PFSK-1 (cell line): ENCODE measurements at regions not wholly inside any gene's neighbourhood (a gene's known extent, or its start where the extent isn't known, plus 50 kb on each side); places are given as distances from the start of the nearest gene placed in this dataset.

Experiments
- FOXP2 ChIP-seq: optimal IDR thresholded peaks from 2 replicates; pipeline ENCODE3; 2011; ENCODE audit warnings: borderline replicate concordance, control low read depth, inconsistent platforms; ENCODE audit not compliant: insufficient read depth; ENCODE audit errors: extremely low read length, extremely low read depth
- POLR2AphosphoS5 ChIP-seq: IDR thresholded peaks from 2 replicates; pipeline ENCODE4 v1.6.1; 2012; ENCODE audit warnings: low read depth, mild to moderate bottlenecking, control low read depth, low read length, moderate library complexity
- SIN3A ChIP-seq: IDR thresholded peaks from 2 replicates; pipeline ENCODE4 v1.6.1; 2012; ENCODE audit warnings: mild to moderate bottlenecking, low read length, moderate library complexity, borderline replicate concordance; ENCODE audit not compliant: insufficient read depth
- TAF1 ChIP-seq: IDR thresholded peaks from 2 replicates; pipeline ENCODE4 v1.6.1; 2012; ENCODE audit warnings: low read length, control low read depth, borderline replicate concordance; ENCODE audit not compliant: insufficient read depth
- TF ChIP-seq, protein P1 (sequence below), 2 experiments: IDR thresholded peaks; 2 replicates each; pipeline versions ENCODE4 v1.6.1 to v1.8.0; 2011 to 2012; ENCODE audit warnings: low read depth in 2 of 2, low read length in 2 of 2, control low read depth in 1 of 2, inconsistent platforms in 1 of 2, mild to moderate bottlenecking in 1 of 2, moderate library complexity in 1 of 2; ENCODE audit not compliant: insufficient read depth in 1 of 2

DNA sequence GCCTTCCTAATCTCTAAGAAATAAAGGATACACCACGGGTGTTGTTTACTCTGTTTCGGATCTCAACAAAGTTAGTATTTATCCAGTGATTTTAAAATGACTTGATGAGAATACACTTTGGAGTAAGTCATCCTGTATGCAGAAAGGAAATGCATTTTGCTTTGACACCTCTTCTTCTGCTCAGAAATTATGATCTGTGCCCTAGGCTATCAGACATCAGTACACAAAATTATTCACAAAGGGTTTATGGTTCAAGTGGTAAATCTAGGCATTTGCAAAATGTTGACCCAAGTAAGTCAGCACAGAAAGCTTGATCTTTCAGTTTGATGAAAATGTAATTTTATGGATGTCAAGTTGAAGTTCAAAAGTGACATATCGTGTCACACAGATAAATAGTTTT lies 248.5 kb downstream of the ATP23 start:
- no peak for TF ChIP-seq POLR2AphosphoS5
- TF ChIP-seq FOXP2, result no peak
- no peak for TF ChIP-seq TAF1
- TF ChIP-seq SIN3A, result no peak
- TF ChIP-seq, protein P1, sequence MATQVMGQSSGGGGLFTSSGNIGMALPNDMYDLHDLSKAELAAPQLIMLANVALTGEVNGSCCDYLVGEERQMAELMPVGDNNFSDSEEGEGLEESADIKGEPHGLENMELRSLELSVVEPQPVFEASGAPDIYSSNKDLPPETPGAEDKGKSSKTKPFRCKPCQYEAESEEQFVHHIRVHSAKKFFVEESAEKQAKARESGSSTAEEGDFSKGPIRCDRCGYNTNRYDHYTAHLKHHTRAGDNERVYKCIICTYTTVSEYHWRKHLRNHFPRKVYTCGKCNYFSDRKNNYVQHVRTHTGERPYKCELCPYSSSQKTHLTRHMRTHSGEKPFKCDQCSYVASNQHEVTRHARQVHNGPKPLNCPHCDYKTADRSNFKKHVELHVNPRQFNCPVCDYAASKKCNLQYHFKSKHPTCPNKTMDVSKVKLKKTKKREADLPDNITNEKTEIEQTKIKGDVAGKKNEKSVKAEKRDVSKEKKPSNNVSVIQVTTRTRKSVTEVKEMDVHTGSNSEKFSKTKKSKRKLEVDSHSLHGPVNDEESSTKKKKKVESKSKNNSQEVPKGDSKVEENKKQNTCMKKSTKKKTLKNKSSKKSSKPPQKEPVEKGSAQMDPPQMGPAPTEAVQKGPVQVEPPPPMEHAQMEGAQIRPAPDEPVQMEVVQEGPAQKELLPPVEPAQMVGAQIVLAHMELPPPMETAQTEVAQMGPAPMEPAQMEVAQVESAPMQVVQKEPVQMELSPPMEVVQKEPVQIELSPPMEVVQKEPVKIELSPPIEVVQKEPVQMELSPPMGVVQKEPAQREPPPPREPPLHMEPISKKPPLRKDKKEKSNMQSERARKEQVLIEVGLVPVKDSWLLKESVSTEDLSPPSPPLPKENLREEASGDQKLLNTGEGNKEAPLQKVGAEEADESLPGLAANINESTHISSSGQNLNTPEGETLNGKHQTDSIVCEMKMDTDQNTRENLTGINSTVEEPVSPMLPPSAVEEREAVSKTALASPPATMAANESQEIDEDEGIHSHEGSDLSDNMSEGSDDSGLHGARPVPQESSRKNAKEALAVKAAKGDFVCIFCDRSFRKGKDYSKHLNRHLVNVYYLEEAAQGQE (IDR thresholded peaks at IDR 0.05; ENCODE audit: insufficient read depth in 1 of 2, low read depth in 2 of 2, low read length in 2 of 2), result no peak

DNA sequence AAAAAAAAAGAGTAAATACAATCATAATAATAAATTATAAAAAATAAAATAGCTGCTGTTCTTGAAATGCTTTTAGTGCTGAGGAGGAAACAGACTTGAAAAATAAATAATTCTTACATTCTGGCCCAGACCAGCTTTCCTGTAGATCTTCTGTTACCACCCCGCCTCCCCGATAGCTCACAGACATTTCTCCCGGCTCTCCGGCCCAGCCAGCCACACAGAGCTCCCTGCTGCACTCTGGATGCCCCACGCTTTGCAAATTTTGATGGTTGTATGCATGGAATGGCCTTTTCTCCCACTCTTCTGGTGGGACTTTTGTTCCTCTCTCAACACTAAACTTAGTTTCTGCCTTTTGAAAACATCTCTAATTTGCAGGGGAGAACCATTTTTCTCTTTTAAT lies 249.3 kb downstream of the ATP23 start:
- TF ChIP-seq FOXP2, result no peak
- TF ChIP-seq, protein P1 (IDR thresholded peaks at IDR 0.05; ENCODE audit: insufficient read depth in 1 of 2, low read depth in 2 of 2, low read length in 2 of 2), result no peak

DNA sequence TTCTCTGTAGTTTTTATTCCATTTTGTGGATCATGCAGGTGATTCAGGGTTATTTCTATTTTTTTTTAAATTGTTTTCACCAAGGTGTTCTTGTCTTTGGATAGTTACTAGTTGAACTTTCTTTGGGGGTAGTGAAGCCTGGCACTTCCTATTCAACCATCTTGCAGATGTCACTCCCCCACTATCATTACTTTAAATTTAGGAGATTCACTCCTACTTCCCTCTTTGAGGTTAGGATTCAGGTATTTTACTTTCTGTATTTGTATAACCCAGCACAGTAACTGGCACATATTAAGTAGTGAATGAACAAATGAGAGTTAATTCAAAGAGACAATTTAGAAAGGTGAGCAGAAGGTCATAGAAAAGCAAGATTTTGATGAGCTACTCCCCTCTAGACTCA lies 255.6 kb downstream of the ATP23 start:
- TF ChIP-seq POLR2AphosphoS5, result no peak
- TF ChIP-seq TAF1, result no peak
- TF ChIP-seq SIN3A, result no peak
- TF ChIP-seq, protein P1 (IDR thresholded peaks at IDR 0.05; ENCODE audit: insufficient read depth in 1 of 2, low read depth in 2 of 2, low read length in 2 of 2), result no peak
- no peak for TF ChIP-seq FOXP2

DNA sequence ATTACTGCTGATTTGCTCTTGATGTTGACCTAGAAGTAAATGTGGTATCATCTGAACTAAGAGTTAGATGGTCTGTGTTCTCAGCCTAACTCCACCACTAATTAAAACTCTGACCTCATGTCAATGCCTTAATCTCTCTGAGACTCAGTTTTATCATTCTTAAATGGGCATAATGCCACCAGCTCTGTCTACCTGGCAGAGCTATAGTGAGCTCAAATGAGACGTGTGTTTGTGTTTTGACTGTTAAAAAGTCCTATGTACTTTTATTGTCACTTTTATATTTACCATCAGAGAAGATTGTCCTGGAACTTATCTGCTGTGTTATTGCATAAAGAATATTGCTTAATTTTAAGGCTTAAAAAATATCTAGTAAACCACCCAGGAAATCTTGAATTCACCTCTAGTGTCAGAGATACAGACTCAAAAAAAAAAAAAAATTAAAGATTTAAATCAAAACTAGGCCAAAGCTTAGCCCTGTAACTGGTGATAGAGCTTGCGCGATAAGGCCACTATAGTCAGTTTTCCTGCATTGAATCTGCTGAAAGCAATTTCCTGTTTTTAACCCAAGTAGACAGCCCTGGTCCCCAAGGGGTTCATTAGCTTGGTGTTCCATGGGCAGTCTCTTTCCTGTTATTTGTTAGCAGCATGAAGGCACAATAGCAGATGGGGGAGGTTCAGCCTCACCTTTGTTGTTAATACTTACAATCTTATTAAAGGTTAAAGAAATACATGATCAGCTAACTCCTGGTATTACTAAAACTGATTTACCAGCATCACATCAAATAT lies 261.8 kb downstream of the ATP23 start:
- no peak for TF ChIP-seq POLR2AphosphoS5
- no peak for TF ChIP-seq SIN3A
- peak; percentile 17; the same call in 1 of the 2 replicates for TF ChIP-seq TAF1
- TF ChIP-seq, protein P1 (IDR thresholded peaks at IDR 0.05; ENCODE audit: insufficient read depth in 1 of 2, low read depth in 2 of 2, low read length in 2 of 2), result peak in 1 of 2 experiments; percentile 74; a peak in 1 of 4 replicates
- no peak for TF ChIP-seq FOXP2
